GM18951 (cell line): ENCODE measurements at regions not wholly inside any gene's neighbourhood (a gene's known extent, or its start where the extent isn't known, plus 50 kb on each side); places are given as distances from the start of the nearest gene placed in this dataset.

Experiments
- POLR2A ChIP-seq: IDR thresholded peaks from 4 replicates; pipeline ENCODE4 v1.6.1; 2011; ENCODE audit warnings: mild to moderate bottlenecking; ENCODE audit not compliant: insufficient read length, insufficient read depth; ENCODE audit errors: extremely low read depth
- in situ Hi-C: fragments of 300-500 bp; cut with MboI; formaldehyde crosslinking; loops from one replicate; pipeline ENCODE4 v1.12.0; 2022; ENCODE audit warnings: low sequenced_read_pairs, mixed read lengths, inconsistent platforms; ENCODE audit not compliant: unreplicated experiment

GRCh38 chr21:16085421-16085820 lies 355.6 kb downstream of the USP25 start:
- in situ Hi-C loops = no loop called here
- no peak for TF ChIP-seq POLR2A

DNA sequence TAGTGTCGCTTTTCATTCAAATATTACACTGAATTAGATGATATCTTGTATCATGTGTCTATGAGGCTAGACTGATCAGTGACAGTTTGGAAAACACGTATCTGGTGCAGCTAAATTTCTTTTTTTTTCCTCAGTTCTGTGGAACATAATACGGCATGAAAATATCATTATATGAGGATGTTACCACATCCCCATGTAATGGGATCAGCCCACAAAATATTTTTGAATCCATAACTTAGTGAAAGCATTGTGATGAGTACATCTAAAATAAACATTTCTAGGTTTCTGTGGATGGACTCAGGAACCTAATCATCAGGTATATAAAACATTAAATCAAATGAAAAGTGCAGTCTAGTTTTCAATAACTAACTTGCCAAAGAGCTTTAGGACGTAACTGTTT lies 356.3 kb downstream of the USP25 start:
- in situ Hi-C loops = no loop called here
- no peak for TF ChIP-seq POLR2A

GRCh38 chr21:16086936-16087335 lies 357.2 kb downstream of the USP25 start:
- in situ Hi-C loops = no loop called here
- TF ChIP-seq POLR2A = no peak

DNA sequence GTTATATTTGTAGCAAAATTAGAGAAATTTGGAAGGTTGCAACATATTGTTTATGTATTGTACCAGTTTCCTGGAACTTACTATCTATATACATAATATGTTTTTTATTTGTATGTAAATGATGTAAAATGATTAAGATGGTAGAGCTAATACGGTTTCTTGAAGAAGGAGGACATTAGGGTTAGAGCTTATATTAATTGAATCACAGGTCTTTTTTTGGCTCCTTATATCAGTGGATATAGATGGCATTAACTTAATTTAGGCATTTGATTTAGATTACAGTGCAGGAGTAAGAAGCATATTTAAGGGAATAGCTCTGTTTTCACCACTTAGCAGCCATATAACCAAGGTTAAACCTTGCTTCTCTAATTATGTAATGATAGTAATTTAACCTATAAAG lies 357.7 kb downstream of the USP25 start:
- in situ Hi-C loops = no loop called here
- TF ChIP-seq POLR2A = no peak

GRCh38 chr21:16088056-16088455 lies 358.3 kb downstream of the USP25 start:
- in situ Hi-C loops = no loop called here
- TF ChIP-seq POLR2A = no peak

- TF ChIP-seq POLR2A = no peak
- in situ Hi-C loops = no loop called here
Observed at GRCh38 chr21:16095005-16095404, 365.2 kb downstream of the USP25 start.

- TF ChIP-seq POLR2A = no peak
- in situ Hi-C loops = no loop called here
Observed at GRCh38 chr21:16096988-16097387, 367.2 kb downstream of the USP25 start.

- no peak for TF ChIP-seq POLR2A
- in situ Hi-C loops = no loop called here
Observed at GRCh38 chr21:16102113-16102512, 372.3 kb downstream of the USP25 start.

DNA sequence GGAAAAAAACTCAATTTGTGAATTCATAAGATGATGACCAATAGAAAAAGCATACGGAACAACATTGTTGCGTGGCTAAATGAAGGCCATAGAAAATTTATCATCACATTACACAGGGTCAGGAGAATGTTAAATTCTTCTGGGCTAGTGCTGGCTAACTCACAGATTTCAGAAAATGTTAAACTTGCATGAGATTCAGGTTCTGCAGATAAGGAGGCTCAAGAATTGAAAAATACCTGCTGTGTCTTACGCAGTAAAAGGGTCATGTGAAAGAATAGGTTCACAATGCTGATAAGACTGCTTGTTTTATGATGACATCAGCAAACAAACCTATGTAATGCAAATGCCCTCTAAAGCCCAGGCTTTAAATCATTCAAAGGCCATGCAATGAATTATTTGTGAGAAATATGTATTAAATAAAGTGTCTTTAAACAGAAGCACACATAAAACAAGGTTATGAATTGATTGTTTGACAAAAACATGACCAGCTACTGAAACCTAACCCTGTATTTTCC lies 378.8 kb downstream of the USP25 start:
- in situ Hi-C loops = no loop called here
- no peak for TF ChIP-seq POLR2A

DNA sequence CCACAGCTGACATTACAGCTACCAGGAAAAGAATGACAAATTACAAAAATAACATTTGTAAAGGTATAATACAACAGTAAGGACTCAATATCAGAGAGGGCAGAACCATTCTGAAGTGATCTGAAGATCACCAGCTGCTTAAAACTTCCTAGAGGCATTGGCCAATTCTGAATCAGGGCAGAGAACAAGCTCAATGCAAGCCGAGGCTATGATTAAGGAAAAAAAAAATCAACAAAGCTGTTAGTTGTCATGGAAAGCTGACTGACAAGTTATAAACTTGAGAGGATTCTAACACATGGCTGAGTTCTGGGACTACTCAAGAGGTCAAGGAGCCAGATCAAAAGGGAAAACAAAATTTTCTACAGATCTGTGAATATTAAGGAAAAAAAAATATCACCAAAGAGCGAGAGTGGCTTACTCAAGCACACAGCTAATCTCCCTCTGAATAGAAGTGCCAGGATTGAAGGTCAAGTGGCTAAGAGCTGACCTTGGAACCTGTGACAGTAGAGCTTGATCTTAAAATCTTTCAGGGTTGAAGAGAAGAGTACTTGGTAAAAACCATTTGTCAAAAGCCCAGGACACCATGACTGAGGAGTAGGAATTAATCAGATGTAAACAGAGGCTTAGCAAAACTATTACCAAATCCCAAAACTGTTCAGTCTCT lies 383.4 kb downstream of the USP25 start:
- no peak for TF ChIP-seq POLR2A
- in situ Hi-C loops = no loop called here

GRCh38 chr21:16115461-16115860 lies 385.7 kb downstream of the USP25 start:
- no peak for TF ChIP-seq POLR2A
- in situ Hi-C loops = no loop called here

DNA sequence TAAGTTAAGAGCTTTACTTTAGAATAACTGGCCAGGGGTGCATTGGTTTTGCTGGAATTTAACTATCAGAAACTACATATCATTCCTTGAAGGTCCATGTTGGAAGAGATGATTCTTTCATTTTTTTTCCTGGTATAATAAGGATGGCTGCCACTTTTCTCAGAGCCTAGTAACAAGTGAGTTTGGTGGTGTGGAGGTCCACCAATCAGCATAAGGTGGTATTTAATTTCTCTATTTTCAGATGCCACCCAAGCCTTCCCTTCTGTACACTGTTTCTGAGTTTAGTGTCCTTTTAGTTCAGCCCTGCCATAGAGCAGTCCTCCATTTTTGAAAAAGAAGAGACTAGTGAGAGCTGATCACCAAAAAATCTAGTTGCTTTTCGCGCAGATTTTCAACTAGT lies 386.3 kb downstream of the USP25 start:
- TF ChIP-seq POLR2A = no peak
- in situ Hi-C loops = no loop called here

DNA sequence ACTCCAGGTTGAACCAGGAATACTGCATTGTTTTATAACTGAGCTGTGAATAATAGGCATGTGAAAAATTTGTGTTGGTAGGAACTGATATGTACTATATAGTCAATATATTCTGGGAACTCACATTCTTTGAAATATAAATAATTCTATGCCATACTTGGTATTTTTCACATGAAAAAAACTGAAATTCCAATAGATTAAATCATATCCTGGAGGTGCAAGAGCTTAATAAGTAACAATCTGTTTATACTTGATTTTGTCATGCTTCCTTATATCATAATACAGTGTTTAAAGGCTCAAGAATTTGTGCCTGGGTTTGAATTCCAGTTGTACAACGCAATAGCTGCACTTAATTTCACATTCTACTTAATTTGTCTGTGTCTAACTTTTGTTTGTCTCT lies 387.0 kb downstream of the USP25 start:
- TF ChIP-seq POLR2A = no peak
- in situ Hi-C loops = no loop called here

DNA sequence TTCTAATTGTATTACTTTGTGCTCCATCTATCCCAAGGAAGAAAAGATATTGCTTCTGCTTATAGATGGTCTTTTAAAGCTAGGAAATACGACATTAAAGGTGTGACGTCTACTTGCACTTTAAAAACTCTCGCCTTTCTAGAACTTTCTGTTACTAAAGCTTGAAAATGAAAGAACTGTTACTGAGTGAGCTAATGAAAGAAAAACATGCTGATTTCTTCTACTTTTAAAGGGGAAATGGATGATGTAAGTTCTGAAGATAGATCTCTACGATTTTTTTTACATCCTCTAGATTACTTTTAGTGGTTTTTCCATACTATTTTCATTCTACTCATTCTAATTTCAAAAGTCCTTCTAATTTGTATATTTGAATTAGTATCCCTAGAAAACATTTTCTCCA lies 387.5 kb downstream of the USP25 start:
- in situ Hi-C loops = no loop called here
- no peak for TF ChIP-seq POLR2A
